SK-N-SH treated with all-trans-retinoic acid at 6 μM for 48 hours (cell line): ENCODE measurements at regions not wholly inside any gene's neighbourhood (a gene's known extent, or its start where the extent isn't known, plus 50 kb on each side); places are given as distances from the start of the nearest gene placed in this dataset.

Experiments
- ATAC-seq: fragments of 200-7000 bp; cut with Tn5 transposase; 3 replicates; pipeline ENCODE4 v1.9.1; 2020; ENCODE audit warnings: mild to moderate bottlenecking, moderate library complexity
- ARNTL ChIP-seq: fragments of 450-650 bp; formaldehyde crosslinking; IDR thresholded peaks from 2 replicates; pipeline ENCODE4 v1.5.0; 2020; ENCODE audit warnings: low read depth, mild to moderate bottlenecking, moderate library complexity, borderline replicate concordance
- BACH2 ChIP-seq: fragments of 250-450 bp; sonication (Bioruptor Pico); IDR thresholded peaks from 2 replicates; pipeline ENCODE4 v1.9.0; 2021; ENCODE audit warnings: mild to moderate bottlenecking, borderline replicate concordance
- CREB5 ChIP-seq: fragments of 250-450 bp; sonication (Bioruptor Pico); IDR thresholded peaks from 2 replicates; pipeline ENCODE4 v1.5.1; 2020; ENCODE audit warnings: low read depth, mild to moderate bottlenecking, moderate library complexity
- CSDC2 ChIP-seq: fragments of 250-450 bp; sonication (Bioruptor Pico); IDR thresholded peaks from 2 replicates; pipeline ENCODE4 v1.5.0; 2020; ENCODE audit warnings: mild to moderate bottlenecking, moderate library complexity
- CSRNP3 ChIP-seq: fragments of 250-450 bp; sonication (Bioruptor Pico); IDR thresholded peaks from 2 replicates; pipeline ENCODE4 v1.5.1; 2021; ENCODE audit warnings: mild to moderate bottlenecking, moderate library complexity
- GLIS3 ChIP-seq: fragments of 250-450 bp; sonication (Bioruptor Pico); IDR thresholded peaks from 2 replicates; pipeline ENCODE4 v1.5.0; 2020; ENCODE audit warnings: mild to moderate bottlenecking, moderate library complexity
- ISL1 ChIP-seq: fragments of 250-450 bp; sonication (Bioruptor Pico); IDR thresholded peaks from 2 replicates; pipeline ENCODE4 v2.1.2; 2022; ENCODE audit warnings: mild to moderate bottlenecking, moderate library complexity
- PATZ1 ChIP-seq: fragments of 250-450 bp; sonication (Bioruptor Pico); IDR thresholded peaks from 2 replicates; pipeline ENCODE4 v1.8.0; 2020; ENCODE audit warnings: mild to moderate bottlenecking, moderate library complexity, borderline replicate concordance
- POU6F1 ChIP-seq: fragments of 250-450 bp; sonication (Bioruptor Pico); IDR thresholded peaks from 2 replicates; pipeline ENCODE4 v1.8.0; 2021; ENCODE audit warnings: low read depth, mild to moderate bottlenecking, moderate library complexity, borderline replicate concordance
- TOX ChIP-seq: fragments of 250-450 bp; sonication (Bioruptor Pico); IDR thresholded peaks from 2 replicates; pipeline ENCODE4 v1.8.0; 2021; ENCODE audit warnings: mild to moderate bottlenecking, moderate library complexity, borderline replicate concordance
- TSHZ2 ChIP-seq: fragments of 250-450 bp; sonication (Bioruptor Pico); IDR thresholded peaks from 2 replicates; pipeline ENCODE4 v1.5.0; 2020; ENCODE audit warnings: mild to moderate bottlenecking, moderate library complexity
- ZC3H10 ChIP-seq: fragments of 250-450 bp; sonication (Bioruptor Pico); IDR thresholded peaks from 2 replicates; pipeline ENCODE4 v1.5.1; 2021; ENCODE audit warnings: mild to moderate bottlenecking, moderate library complexity
- ZFP3 ChIP-seq: fragments of 250-450 bp; sonication (Bioruptor Pico); IDR thresholded peaks from 2 replicates; pipeline ENCODE4 v1.5.0; 2020; ENCODE audit warnings: mild to moderate bottlenecking, moderate library complexity
- ZFP30 ChIP-seq: fragments of 450-650 bp; formaldehyde crosslinking; IDR thresholded peaks from 2 replicates; pipeline ENCODE4 v1.5.0; 2022; ENCODE audit warnings: mild to moderate bottlenecking, moderate library complexity
- ZNF565 ChIP-seq: fragments of 450-650 bp; formaldehyde crosslinking; conservative IDR thresholded peaks from 2 replicates; pipeline ENCODE4 v1.5.0; 2020; ENCODE audit warnings: low read depth, mild to moderate bottlenecking, moderate library complexity
- ZNF70 ChIP-seq: fragments of 450-650 bp; formaldehyde crosslinking; IDR thresholded peaks from 2 replicates; pipeline ENCODE4 v1.5.0; 2020; ENCODE audit warnings: mild to moderate bottlenecking, moderate library complexity
- ZNF8 ChIP-seq: fragments of 450-650 bp; formaldehyde crosslinking; IDR thresholded peaks from 2 replicates; pipeline ENCODE4 v1.5.0; 2020; ENCODE audit warnings: mild to moderate bottlenecking, moderate library complexity

GRCh38 chr12:34389378-34390170, 367.3 kb downstream of the ALG10 start:
- no peak for ATAC-seq
- no peak for TF ChIP-seq ZFP3 (CRISPR knock-in tag)
- TF ChIP-seq ARNTL (CRISPR knock-in tag): no peak
- no peak for TF ChIP-seq ISL1 (CRISPR knock-in tag)
- no peak for TF ChIP-seq ZNF70

GRCh38 chr12:34390171-34390841, 368.0 kb downstream of the ALG10 start:
- TF ChIP-seq BACH2 (CRISPR knock-in tag) (no peak), ZFP30 (CRISPR knock-in tag) (no peak), ISL1 (CRISPR knock-in tag) (no peak), POU6F1 (CRISPR knock-in tag) (no peak), ZNF8 (CRISPR knock-in tag) (no peak), ARNTL (CRISPR knock-in tag) (no peak), CREB5 (no peak), PATZ1 (CRISPR knock-in tag) (no peak), CSRNP3 (CRISPR knock-in tag) (no peak)
- ATAC-seq: no peak

GRCh38 chr12:34390846-34391700, 368.8 kb downstream of the ALG10 start:
- ATAC-seq: no peak
- TF ChIP-seq CSRNP3 (CRISPR knock-in tag) (no peak), POU6F1 (CRISPR knock-in tag) (no peak), TOX (CRISPR knock-in tag) (no peak), ZNF8 (CRISPR knock-in tag) (no peak), ZNF565 (CRISPR knock-in tag) (no peak), BACH2 (CRISPR knock-in tag) (no peak), CSDC2 (CRISPR knock-in tag) (no peak), TSHZ2 (CRISPR knock-in tag) (no peak), CREB5 (no peak), ZC3H10 (CRISPR knock-in tag) (no peak), GLIS3 (CRISPR knock-in tag) (no peak)
- TF ChIP-seq, all 23 proteins: peak for 0
